Sigmoid colon (tissue), 6 donors: ENCODE measurements at regions not wholly inside any gene's neighbourhood (a gene's known extent, or its start where the extent isn't known, plus 50 kb on each side); places are given as distances from the start of the nearest gene placed in this dataset.

ENCODE experiments used
- DNase-seq: peaks from one replicate; pipeline ENCODE4 v3.0.0-alpha.2; 2019
- H3K27ac ChIP-seq, 4 donors: fragments of 200-600 bp; sonication (generic); one replicate each; pipeline ENCODE4 v1.5.1; 2016 to 2019; ENCODE audit warnings: mild to moderate bottlenecking in 1 of 4
- H3K27me3 ChIP-seq, 3 donors: fragments of 200-600 bp; sonication (generic); one replicate each; pipeline ENCODE4 v1.5.1; 2019; ENCODE audit warnings: mild to moderate bottlenecking in 1 of 3
- H3K36me3 ChIP-seq, 4 donors: fragments of 200-600 bp; sonication (generic); one replicate each; pipeline ENCODE4 v1.5.1; 2016 to 2019
- H3K4me1 ChIP-seq, 4 donors: fragments of 200-600 bp; sonication (generic); one replicate each; pipeline ENCODE4 v1.5.1; 2017 to 2019
- H3K4me3 ChIP-seq, 4 donors: fragments of 200-600 bp; sonication (generic); one replicate each; pipeline ENCODE4 v1.5.1; 2017 to 2019; ENCODE audit warnings: mild to moderate bottlenecking in 2 of 4, moderate library complexity in 1 of 4
- H3K9me3 ChIP-seq, 4 donors: fragments of 200-600 bp in 3 of 4; sonication (generic) in 3 of 4; one replicate each; pipeline versions ENCODE4 v1.5.1 to v1.6.1; 2013 to 2019
- EP300 ChIP-seq, 4 donors: sonication (generic); formaldehyde crosslinking; IDR thresholded peaks; one replicate each; pipeline ENCODE4 v1.6.1; 2017; ENCODE audit warnings: antibody characterized with exemption in 4 of 4
- POLR2A ChIP-seq, 2 donors: fragments of 450-650 bp; IDR thresholded peaks; one replicate each; pipeline ENCODE4 v1.6.1; 2016; ENCODE audit warnings: antibody characterized with exemption in 2 of 2, mild to moderate bottlenecking in 2 of 2, moderate library complexity in 2 of 2
- POLR2AphosphoS5 ChIP-seq, 4 donors: sonication (generic); formaldehyde crosslinking; IDR thresholded peaks; one replicate each; pipeline ENCODE4 v1.6.1; 2017; ENCODE audit warnings: antibody characterized with exemption in 4 of 4
- WGBS, 2 donors: extraction: QIAGEN DNeasy Blood & Tissue Kit; methylation state at CpG; one replicate each; pipeline ENCODE4 v1.1.7; 2013; 5-methylcytosine and 5-hydroxymethylcytosine counted together
- intact Hi-C: fragments of 100-400 bp; cut with DNase I; formaldehyde crosslinking; loops from one replicate; pipeline ENCODE4 v1.15.1; 2023
- TF ChIP-seq, protein P1 (sequence below), 4 experiments: fragments of 450-650 bp in 3 of 4; fragments of 200-600 bp in 1 of 4; IDR thresholded peaks; one replicate each; pipeline ENCODE4 v1.5.1; 2016 to 2019; ENCODE audit warnings: antibody characterized with exemption in 4 of 4, mild to moderate bottlenecking in 3 of 4, moderate library complexity in 2 of 4
- donor health status: healthy with polysubstance abuse.
- donor health status: healthy.

DNA sequence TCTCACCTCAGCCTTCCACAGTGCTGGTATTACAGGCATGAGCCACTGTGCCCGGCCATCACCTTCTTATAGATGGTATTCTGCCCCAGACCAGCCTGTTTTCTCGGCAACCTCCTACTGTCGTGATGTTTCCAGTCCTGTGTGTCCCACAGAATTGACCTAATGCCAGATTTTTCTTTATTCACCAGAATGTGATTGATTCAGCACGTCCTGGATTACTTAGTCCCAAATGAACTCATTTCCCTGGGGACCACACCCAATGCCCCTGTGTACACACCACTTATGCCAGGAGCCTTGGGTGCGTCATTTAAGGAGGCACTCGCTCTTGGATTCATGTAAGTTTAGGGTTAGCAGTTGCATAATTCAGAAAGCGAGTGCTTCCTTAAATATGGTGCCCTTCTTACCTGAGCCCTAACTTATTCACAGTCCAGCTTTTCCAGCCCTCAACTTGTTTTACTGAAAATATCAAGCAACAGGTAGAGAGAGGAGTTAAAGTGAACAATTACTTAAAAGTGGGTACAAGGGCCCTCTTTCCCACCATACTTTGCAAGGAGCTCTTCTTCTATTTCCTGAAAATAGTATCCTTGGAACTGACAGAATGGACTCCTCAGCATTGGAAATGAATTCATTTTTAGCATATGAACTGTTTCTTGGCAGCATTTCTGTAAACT is 64.6 kb upstream of the UBE2E1 start:
- H3K4me1 ChIP-seq: peaks cover 0 to 1% (median 0%) of the 10 kb centered on the region in 4 donors
- no peaks in the 10 kb centered on the region for H3K27me3 ChIP-seq
- no peaks in the 10 kb centered on the region for H3K36me3 ChIP-seq
- DNase-seq: no peak
- intact Hi-C loops: no loop called here
- no peaks in the 10 kb centered on the region for H3K9me3 ChIP-seq
- no peak overlapping the region for H3K4me3 ChIP-seq
- TF ChIP-seq POLR2A (IDR thresholded peaks at IDR 0.05) (no peak), POLR2AphosphoS5 (IDR thresholded peaks at IDR 0.05) (no peak), EP300 (IDR thresholded peaks at IDR 0.05) (no peak)
- TF ChIP-seq, protein P1, sequence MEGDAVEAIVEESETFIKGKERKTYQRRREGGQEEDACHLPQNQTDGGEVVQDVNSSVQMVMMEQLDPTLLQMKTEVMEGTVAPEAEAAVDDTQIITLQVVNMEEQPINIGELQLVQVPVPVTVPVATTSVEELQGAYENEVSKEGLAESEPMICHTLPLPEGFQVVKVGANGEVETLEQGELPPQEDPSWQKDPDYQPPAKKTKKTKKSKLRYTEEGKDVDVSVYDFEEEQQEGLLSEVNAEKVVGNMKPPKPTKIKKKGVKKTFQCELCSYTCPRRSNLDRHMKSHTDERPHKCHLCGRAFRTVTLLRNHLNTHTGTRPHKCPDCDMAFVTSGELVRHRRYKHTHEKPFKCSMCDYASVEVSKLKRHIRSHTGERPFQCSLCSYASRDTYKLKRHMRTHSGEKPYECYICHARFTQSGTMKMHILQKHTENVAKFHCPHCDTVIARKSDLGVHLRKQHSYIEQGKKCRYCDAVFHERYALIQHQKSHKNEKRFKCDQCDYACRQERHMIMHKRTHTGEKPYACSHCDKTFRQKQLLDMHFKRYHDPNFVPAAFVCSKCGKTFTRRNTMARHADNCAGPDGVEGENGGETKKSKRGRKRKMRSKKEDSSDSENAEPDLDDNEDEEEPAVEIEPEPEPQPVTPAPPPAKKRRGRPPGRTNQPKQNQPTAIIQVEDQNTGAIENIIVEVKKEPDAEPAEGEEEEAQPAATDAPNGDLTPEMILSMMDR (IDR thresholded peaks at IDR 0.05): no peak
- H3K27ac ChIP-seq: no peak overlapping the region
- 22 to 68% methylated on average over 7 of the region's 7 CpGs for WGBS, 2 donors

DNA sequence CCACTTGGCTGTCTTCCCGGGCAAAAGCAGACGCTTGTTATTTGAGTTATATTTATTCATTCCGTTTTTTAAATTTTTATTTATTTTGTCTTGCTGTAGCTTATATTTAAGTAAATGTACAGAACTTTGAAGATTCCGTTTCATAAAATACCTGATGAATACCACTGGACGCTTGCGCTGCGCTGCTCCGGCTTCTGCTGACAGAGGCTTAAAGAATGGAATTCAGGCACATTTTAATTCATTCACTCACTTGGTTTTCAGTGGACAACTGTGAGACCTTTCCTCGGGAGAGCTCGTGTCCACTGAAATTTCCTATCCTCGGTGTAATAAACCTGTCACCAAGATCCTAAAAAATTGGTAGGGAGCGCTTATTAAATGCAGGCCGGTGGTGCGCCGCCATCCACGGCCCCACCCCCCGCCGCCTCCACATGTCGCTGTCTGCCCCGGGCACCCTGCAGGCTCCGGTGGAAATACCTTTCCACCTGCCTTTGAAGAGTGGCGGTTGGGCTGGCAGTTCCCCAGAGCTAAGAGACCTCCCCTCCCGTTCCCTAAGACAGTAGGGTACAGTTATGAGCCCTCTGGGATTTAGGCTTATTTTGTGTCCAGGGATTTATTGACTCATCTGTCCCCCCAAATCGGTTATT is 62.5 kb upstream of the UBE2E1 start:
- no peak for DNase-seq
- H3K4me3 ChIP-seq: no peak overlapping the region
- H3K27ac ChIP-seq: no peak overlapping the region
- no peaks in the 10 kb centered on the region for H3K27me3 ChIP-seq
- no peak for TF ChIP-seq POLR2A (IDR thresholded peaks at IDR 0.05)
- TF ChIP-seq, protein P1 (IDR thresholded peaks at IDR 0.05): no peak
- no peak for TF ChIP-seq POLR2AphosphoS5 (IDR thresholded peaks at IDR 0.05)
- WGBS, 2 donors: 55 to 71% methylated on average over 24 of the region's 24 CpGs
- no peaks in the 10 kb centered on the region for H3K4me1 ChIP-seq
- H3K9me3 ChIP-seq: no peaks in the 10 kb centered on the region
- no peaks in the 10 kb centered on the region for H3K36me3 ChIP-seq
- intact Hi-C loops: no loop called here

GRCh38 chr3:23746441-23746840 is 59.3 kb upstream of the UBE2E1 start:
- intact Hi-C loops: no loop called here
- no peak for DNase-seq
- no peak for TF ChIP-seq EP300 (IDR thresholded peaks at IDR 0.05)
- Histone ChIP-seq H3K9me3 (no peaks in the 10 kb centered on the region), H3K27me3 (no peaks in the 10 kb centered on the region), H3K36me3 (no peaks in the 10 kb centered on the region), H3K4me3 (no peak overlapping the region), H3K4me1 (peaks cover 0 to 5% (median 3%) of the 10 kb centered on the region in 4 donors), H3K27ac (no peak overlapping the region)
- WGBS, 2 donors: 78 to 88% methylated on average over 7 of the region's 7 CpGs

- intact Hi-C loops: no loop called here
- no peak for TF ChIP-seq EP300 (IDR thresholded peaks at IDR 0.05)
- no peak for TF ChIP-seq POLR2A (IDR thresholded peaks at IDR 0.05)
- TF ChIP-seq, protein P1 (IDR thresholded peaks at IDR 0.05): no peak
- 91 to 93% methylated on average over 2 of the region's 2 CpGs for WGBS, 2 donors
Observed at GRCh38 chr3:23747841-23748240, 57.9 kb upstream of the UBE2E1 start.

DNA sequence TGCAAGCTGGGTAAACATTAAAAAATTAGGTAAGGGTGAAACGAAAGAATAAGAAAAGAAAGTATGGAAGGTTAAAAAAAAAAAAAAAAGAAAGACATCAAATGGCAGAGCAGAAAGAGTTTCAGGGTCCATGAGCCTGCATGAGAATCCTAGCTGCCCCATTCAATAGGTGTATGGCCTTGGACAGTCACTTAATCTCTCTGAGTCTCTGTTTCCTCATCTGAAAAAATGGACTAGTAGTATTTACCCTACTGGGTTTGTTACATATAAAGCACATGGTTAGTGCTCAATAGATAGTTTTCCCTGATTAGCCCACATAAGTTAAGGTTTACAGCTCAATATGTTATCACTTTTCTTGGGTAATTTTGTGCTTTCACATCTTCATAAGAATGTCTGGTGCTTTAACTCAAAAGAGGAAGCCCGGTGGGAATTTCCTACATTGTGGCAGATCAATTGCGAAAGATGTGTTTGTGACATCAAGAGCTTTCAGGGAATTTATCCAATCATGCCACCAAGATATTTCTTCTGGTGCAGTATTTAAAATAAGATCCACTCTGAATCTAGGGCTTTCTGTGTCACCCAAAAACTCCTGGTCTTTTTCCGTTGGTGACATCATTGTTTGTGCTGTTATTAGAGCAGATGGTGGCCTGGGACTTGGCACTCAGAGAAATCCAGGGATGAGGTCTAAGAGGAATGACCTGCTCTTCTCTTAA is 57.2 kb upstream of the UBE2E1 start:
- no peak overlapping the region for H3K27ac ChIP-seq
- H3K27me3 ChIP-seq: no peaks in the 10 kb centered on the region
- WGBS, 2 donors: 65 to 73% methylated on average over 4 of the region's 4 CpGs
- no peaks in the 10 kb centered on the region for H3K36me3 ChIP-seq
- H3K9me3 ChIP-seq: no peaks in the 10 kb centered on the region
- no peak overlapping the region for H3K4me3 ChIP-seq
- TF ChIP-seq POLR2AphosphoS5 (IDR thresholded peaks at IDR 0.05) (no peak), POLR2A (IDR thresholded peaks at IDR 0.05) (no peak)
- TF ChIP-seq, protein P1 (IDR thresholded peaks at IDR 0.05): no peak
- intact Hi-C loops: no loop called here
- H3K4me1 ChIP-seq: peaks cover 0 to 12% (median 5%) of the 10 kb centered on the region in 4 donors
- no peak for DNase-seq

More at GRCh38 chr3:23747841-23748240, 57.9 kb upstream of the UBE2E1 start:
- H3K4me1 ChIP-seq: peaks cover 0 to 12% (median 5%) of the 10 kb centered on the region in 4 donors
- no peak overlapping the region for H3K27ac ChIP-seq
- no peaks in the 10 kb centered on the region for H3K27me3 ChIP-seq
- H3K9me3 ChIP-seq: no peaks in the 10 kb centered on the region
- no peak for DNase-seq
- H3K4me3 ChIP-seq: no peak overlapping the region
- H3K36me3 ChIP-seq: no peaks in the 10 kb centered on the region
